HCT116 (cell line): ENCODE measurements at regions not wholly inside any gene's neighbourhood (a gene's known extent, or its start where the extent isn't known, plus 50 kb on each side); places are given as distances from the start of the nearest gene placed in this dataset.

Experiments
- ATAC-seq: fragments of 200-7000 bp; cut with Tn5 transposase; 2 replicates; pipeline ENCODE4 v1.9.1; 2020; ENCODE audit warnings: mild to moderate bottlenecking, moderate library complexity
- BruUV-seq: library from RNA; stranded (reverse); fragments of 400-500 nt; replicated peaks from 2 replicates; lab custom pipeline; 2021; lab: Mats Ljungman, UMichigan
- CTCF ChIA-PET: fragments of 300-600 bp; sonication (Branson Sonifier 250); formaldehyde crosslinking; loops from one replicate; lab custom pipeline; 2021; ENCODE audit warnings: antibody characterized with exemption; lab: Charles Lee
- POLR2A ChIA-PET: fragments of 300-600, 350-600 bp; sonication (Branson Sonifier 250); formaldehyde crosslinking; loops from one replicate; lab custom pipeline; 2021; ENCODE audit warnings: antibody characterized with exemption; lab: Charles Lee
- RAD21 ChIA-PET, 2 experiments: fragments of 300-600 bp; sonication (Branson Sonifier 250); formaldehyde crosslinking; loops; one replicate each; lab custom pipeline; 2023; ENCODE audit warnings: low total read pairs in 2 of 2; ENCODE audit not compliant: uncharacterized antibody in 2 of 2, unreplicated experiment in 2 of 2, low non-redundant PET in 1 of 2; lab: Charles Lee
- DNase-seq: peaks from one replicate; pipeline ENCODE4 v3.0.0-alpha.2; 2010; ENCODE audit warnings: low read depth, low spot score
- H2AFZ ChIP-seq: fragments of 200-600 bp; shearing (Covaris generic), sonication (generic); 2 replicates; pipeline ENCODE4 v1.6.1; 2017; ENCODE audit warnings: low read depth, mixed run types, mixed read lengths, antibody characterized with exemption, low read length; ENCODE audit not compliant: poor library complexity, severe bottlenecking
- H3K27ac ChIP-seq: 2 replicates; pipeline ENCODE4 v1.5.1; 2012; ENCODE audit warnings: low read depth, low read length
- H3K27me3 ChIP-seq: fragments of 200-600 bp; sonication (generic); 2 replicates; pipeline ENCODE4 v1.6.1; 2016; ENCODE audit warnings: mixed run types, low read length, mixed read lengths; ENCODE audit not compliant: insufficient read depth
- H3K36me3 ChIP-seq, 2 experiments: fragments of 200-500 bp in 1 of 2; fragments of 200-600 bp in 1 of 2; sonication (Bioruptor generic) in 1 of 2; sonication (generic) in 1 of 2; 2 replicates each; pipeline versions ENCODE4 v1.5.1 to v1.6.1; 2014 to 2016; ENCODE audit warnings: low read length in 2 of 2, inconsistent platforms in 1 of 2, mixed read lengths in 1 of 2, mixed run types in 1 of 2; ENCODE audit not compliant: insufficient read depth in 2 of 2, control insufficient read depth in 1 of 2
- H3K4me1 ChIP-seq, 2 experiments: fragments of 200-600 bp in 1 of 2; sonication (generic) in 1 of 2; 2 replicates each; pipeline versions ENCODE4 v1.5.1 to v1.6.1; 2012 to 2017; ENCODE audit warnings: low read length in 2 of 2, inconsistent platforms in 1 of 2, mild to moderate bottlenecking in 1 of 2, mixed read lengths in 1 of 2, mixed run types in 1 of 2, moderate library complexity in 1 of 2; ENCODE audit not compliant: insufficient read depth in 2 of 2, control insufficient read depth in 1 of 2
- H3K4me2 ChIP-seq: fragments of 200-600 bp; sonication (generic); 2 replicates; pipeline ENCODE4 v1.6.1; 2017; ENCODE audit warnings: mixed run types, low read length, mixed read lengths
- H3K4me3 ChIP-seq, 2 experiments: fragments of 200-600 bp in 1 of 2; sonication (generic) in 1 of 2; replicated peaks in 1 of 2; 2 replicates each; pipeline ENCODE4 v1.5.1; 2011 to 2016; ENCODE audit warnings: low read length in 2 of 2, control low read depth in 1 of 2, low read depth in 1 of 2, mild to moderate bottlenecking in 1 of 2, mixed read lengths in 1 of 2, mixed run types in 1 of 2
- H3K79me2 ChIP-seq: fragments of 200-600 bp; sonication (generic); 2 replicates; pipeline ENCODE4 v1.6.1; 2017; ENCODE audit warnings: mild to moderate bottlenecking, mixed run types, low read length, moderate library complexity, mixed read lengths; ENCODE audit not compliant: insufficient read depth
- H3K9ac ChIP-seq: fragments of 200-600 bp; sonication (generic); 2 replicates; pipeline ENCODE4 v1.6.1; 2016; ENCODE audit warnings: low read length, mixed read lengths
- H3K9me2 ChIP-seq: fragments of 200-600 bp; sonication (generic), shearing (Covaris generic); 2 replicates; pipeline ENCODE4 v1.6.1; 2017; ENCODE audit warnings: mixed run types, mild to moderate bottlenecking, moderate library complexity; ENCODE audit not compliant: insufficient read depth
- H3K9me3 ChIP-seq, 2 experiments: fragments of 200-500 bp in 1 of 2; fragments of 200-600 bp in 1 of 2; sonication (Bioruptor generic) in 1 of 2; sonication (generic) in 1 of 2; 2 replicates each; pipeline ENCODE4 v1.6.1; 2014 to 2017; ENCODE audit warnings: low read length in 2 of 2, mixed read lengths in 2 of 2, inconsistent platforms in 1 of 2, low read depth in 1 of 2, mild to moderate bottlenecking in 1 of 2, mixed run types in 1 of 2, moderate library complexity in 1 of 2; ENCODE audit not compliant: control insufficient read depth in 1 of 2, insufficient read depth in 1 of 2
- H4K20me1 ChIP-seq: fragments of 200-600 bp; sonication (generic), shearing (Covaris generic); 2 replicates; pipeline ENCODE4 v1.6.1; 2017; ENCODE audit warnings: mixed run types, mild to moderate bottlenecking, moderate library complexity; ENCODE audit not compliant: insufficient read depth
- ATF3 ChIP-seq: IDR thresholded peaks from 2 replicates; pipeline ENCODE4 v1.6.1; 2012
- CBX3 ChIP-seq: IDR thresholded peaks from 2 replicates; pipeline ENCODE4 v1.6.1; 2012; ENCODE audit warnings: low read depth
- CEBPB ChIP-seq: IDR thresholded peaks from 2 replicates; pipeline ENCODE4 v1.6.1; 2012; ENCODE audit warnings: low read depth
- CTCF ChIP-seq, 3 experiments: fragments of 200-600 bp in 1 of 3; sonication (generic) in 1 of 3; IDR thresholded peaks in 2 of 3; conservative IDR thresholded peaks in 1 of 3; 2 replicates each; pipeline ENCODE4 v1.5.1; 2012 to 2017; ENCODE audit warnings: low read depth in 2 of 3, low read length in 2 of 3, antibody characterized with exemption in 1 of 3, borderline replicate concordance in 1 of 3, control low read depth in 1 of 3, mild to moderate bottlenecking in 1 of 3, mixed read lengths in 1 of 3, mixed run types in 1 of 3, moderate library complexity in 1 of 3; ENCODE audit not compliant: insufficient read depth in 1 of 3
- EGR1 ChIP-seq: IDR thresholded peaks from 2 replicates; pipeline ENCODE4 v1.6.1; 2012; ENCODE audit warnings: low read depth
- EZH2 ChIP-seq: fragments of 200-600 bp; sonication (generic); IDR thresholded peaks from 2 replicates; pipeline ENCODE4 v1.6.1; 2017; ENCODE audit warnings: antibody characterized with exemption, mixed run types
- EZH2phosphoT487 ChIP-seq: fragments of 200-600 bp; IDR thresholded peaks from 2 replicates; pipeline ENCODE4 v1.6.1; 2018; ENCODE audit warnings: antibody characterized with exemption, borderline replicate concordance
- FOSL1 ChIP-seq: IDR thresholded peaks from 2 replicates; pipeline ENCODE4 v1.6.1; 2012; ENCODE audit warnings: low read depth
- JUND ChIP-seq: IDR thresholded peaks from 2 replicates; pipeline ENCODE4 v1.6.1; 2012
- MAX ChIP-seq: IDR thresholded peaks from 2 replicates; pipeline ENCODE4 v1.6.1; 2012
- POLR2A ChIP-seq: IDR thresholded peaks from 2 replicates; pipeline ENCODE4 v1.7.0; 2011; ENCODE audit warnings: borderline replicate concordance; ENCODE audit not compliant: insufficient read depth, insufficient read length; ENCODE audit errors: extremely low read depth
- SIN3A ChIP-seq: IDR thresholded peaks from 2 replicates; pipeline ENCODE4 v1.6.1; 2012; ENCODE audit warnings: low read depth
- SP1 ChIP-seq: IDR thresholded peaks from 2 replicates; pipeline ENCODE4 v1.6.1; 2012; ENCODE audit warnings: low read depth
- SRF ChIP-seq: IDR thresholded peaks from 2 replicates; pipeline ENCODE4 v1.6.1; 2012; ENCODE audit warnings: low read depth
- TCF7L2 ChIP-seq: IDR thresholded peaks from 2 replicates; pipeline ENCODE4 v1.7.0; 2011; ENCODE audit warnings: borderline replicate concordance, inconsistent platforms; ENCODE audit not compliant: insufficient read depth, insufficient read length; ENCODE audit errors: extremely low read depth
- YY1 ChIP-seq: IDR thresholded peaks from 2 replicates; pipeline ENCODE4 v1.6.1; 2011; ENCODE audit warnings: low read length, low read depth, moderate library complexity, mild to moderate bottlenecking; ENCODE audit not compliant: insufficient replicate concordance; ENCODE audit errors: extremely low read depth
- ZBTB33 ChIP-seq: IDR thresholded peaks from 2 replicates; pipeline ENCODE4 v1.6.1; 2011; ENCODE audit warnings: mild to moderate bottlenecking, low read length, moderate library complexity; ENCODE audit not compliant: insufficient replicate concordance; ENCODE audit errors: extremely low read depth
- ZFX ChIP-seq: fragments of 450-650 bp; IDR thresholded peaks from 2 replicates; pipeline ENCODE4 v1.6.1; 2017
- intact Hi-C: fragments of 100-400 bp; cut with micrococcal nuclease; formaldehyde crosslinking; loops from 2 replicates; pipeline ENCODE4 v1.10.0; 2022

GRCh38 chr5:143699121-143699520, 112.8 kb upstream of the HMHB1 start:
- RAD21 ChIA-PET, result no interaction called here
- H3K27me3 ChIP-seq, result no peaks in the 10 kb centered on the region
- H3K9ac ChIP-seq, result no peak overlapping the region
- H3K27ac ChIP-seq, result no peak overlapping the region
- CTCF ChIA-PET, result no interaction called here
- H3K79me2 ChIP-seq, result no peaks in the 10 kb centered on the region
- no peaks in the 10 kb centered on the region for H3K4me1 ChIP-seq
- no peaks in the 10 kb centered on the region for H4K20me1 ChIP-seq
- no peak for ATAC-seq
- H2AFZ ChIP-seq, result no peak overlapping the region
- intact Hi-C loops, result no loop called here
- POLR2A ChIA-PET, result interaction anchor here (1.0 kb wide), 1 partner anchor 449 kb away, joined by 3 read pairs; no protein-coding TSS in a partner anchor
- no peak overlapping the region for H3K4me2 ChIP-seq
- no peaks in the 10 kb centered on the region for H3K9me3 ChIP-seq
- DNase-seq, result no peak
- no peaks in the 10 kb centered on the region for H3K36me3 ChIP-seq
- H3K9me2 ChIP-seq, result no peaks in the 10 kb centered on the region
- no peak overlapping the region for H3K4me3 ChIP-seq
- no peak for TF ChIP-seq FOSL1
- TF ChIP-seq SIN3A, result no peak
- no peak for TF ChIP-seq CTCF (IDR thresholded peaks at IDR 0.05 in 2 of 3, conservative IDR thresholded peaks at IDR 0.05 in 1 of 3; ENCODE audit: borderline replicate concordance in 1 of 3, insufficient read depth in 1 of 3, low read depth in 2 of 3, low read length in 2 of 3)
- no peak for TF ChIP-seq POLR2A
- TF ChIP-seq ATF3, result no peak
- TF ChIP-seq MAX, result no peak
- TF ChIP-seq CBX3, result no peak
- no peak for TF ChIP-seq CEBPB
- TF ChIP-seq YY1, result no peak
- TF ChIP-seq ZFX, result no peak
- TF ChIP-seq EGR1, result no peak
- no peak for TF ChIP-seq JUND
- TF ChIP-seq SP1, result no peak
- TF ChIP-seq SRF, result no peak
- TF ChIP-seq EZH2, result no peak
- no peak for TF ChIP-seq ZBTB33
- TF ChIP-seq TCF7L2, result no peak
- TF ChIP-seq EZH2phosphoT487, result no peak
- BruUV-seq, result no TSS peak
